Activated T-cell treated with anti-CD3 and anti-CD28 coated beads for 48 hours (primary cell): ENCODE measurements at regions not wholly inside any gene's neighbourhood (a gene's known extent, or its start where the extent isn't known, plus 50 kb on each side); places are given as distances from the start of the nearest gene placed in this dataset.

ENCODE experiments used
- DNase-seq: peaks from one replicate; pipeline ENCODE4 v3.0.0-alpha.2; 2020; ENCODE audit warnings: low read depth

GRCh38 chr3:31050296-31050695 lies 155.8 kb upstream of the GADL1 start:
- no peak for DNase-seq

GRCh38 chr3:31051226-31051625 lies 156.8 kb upstream of the GADL1 start:
- no peak for DNase-seq

- DNase-seq, result no peak
Measured at GRCh38 chr3:31053299-31053698, 158.8 kb upstream of the GADL1 start.

GRCh38 chr3:31054032-31054431 lies 159.6 kb upstream of the GADL1 start:
- DNase-seq, result no peak

- DNase-seq, result no peak
Measured at GRCh38 chr3:31055757-31056156, 161.3 kb upstream of the GADL1 start.

- no peak for DNase-seq
Measured at GRCh38 chr3:31057891-31058290, 163.4 kb upstream of the GADL1 start.

- DNase-seq, result no peak
Measured at GRCh38 chr3:31064021-31064420, 169.6 kb upstream of the GADL1 start.

- DNase-seq, result no peak
Measured at GRCh38 chr3:31065765-31066164, 171.3 kb upstream of the GADL1 start.

GRCh38 chr3:31067004-31067403 lies 172.5 kb upstream of the GADL1 start:
- DNase-seq, result no peak

- no peak for DNase-seq
Measured at GRCh38 chr3:31075471-31075870, 181.0 kb upstream of the GADL1 start.

GRCh38 chr3:31075876-31076275 lies 181.4 kb upstream of the GADL1 start:
- DNase-seq, result no peak

- peak; percentile 21 for DNase-seq
Measured at GRCh38 chr3:31077021-31077601, 182.7 kb upstream of the GADL1 start.

- no peak for DNase-seq
Measured at GRCh38 chr3:31077826-31078225, 183.4 kb upstream of the GADL1 start.

- no peak for DNase-seq
Measured at GRCh38 chr3:31079689-31080088, 185.2 kb upstream of the GADL1 start.

GRCh38 chr3:31081018-31081662 lies 186.7 kb upstream of the GADL1 start:
- DNase-seq, result no peak

- DNase-seq, result no peak
Measured at GRCh38 chr3:31086148-31086547, 191.7 kb upstream of the GADL1 start.

GRCh38 chr3:31086698-31087097 lies 192.2 kb upstream of the GADL1 start:
- DNase-seq, result no peak

GRCh38 chr3:31091748-31092147 lies 197.3 kb upstream of the GADL1 start:
- no peak for DNase-seq

- DNase-seq, result no peak
Measured at GRCh38 chr3:31092748-31093589, 198.5 kb upstream of the GADL1 start.

GRCh38 chr3:31093606-31094005 lies 199.1 kb upstream of the GADL1 start:
- DNase-seq, result no peak

- no peak for DNase-seq
Measured at GRCh38 chr3:31094048-31094447, 199.6 kb upstream of the GADL1 start.

- DNase-seq, result no peak
Measured at GRCh38 chr3:31095255-31095654, 200.8 kb upstream of the GADL1 start.

- DNase-seq, result no peak
Measured at GRCh38 chr3:31096661-31097395, 202.4 kb upstream of the GADL1 start.
